EH (cell line): ENCODE measurements at regions not wholly inside any gene's neighbourhood (a gene's known extent, or its start where the extent isn't known, plus 50 kb on each side); places are given as distances from the start of the nearest gene placed in this dataset.
A peak's percentile ranks its signal among the peaks of the same experiment; 100 is the strongest.

Source experiments
- DNase-seq: peaks from one replicate; pipeline ENCODE4 v3.0.0-alpha.2; 2015; ENCODE audit warnings: low read depth

DNA sequence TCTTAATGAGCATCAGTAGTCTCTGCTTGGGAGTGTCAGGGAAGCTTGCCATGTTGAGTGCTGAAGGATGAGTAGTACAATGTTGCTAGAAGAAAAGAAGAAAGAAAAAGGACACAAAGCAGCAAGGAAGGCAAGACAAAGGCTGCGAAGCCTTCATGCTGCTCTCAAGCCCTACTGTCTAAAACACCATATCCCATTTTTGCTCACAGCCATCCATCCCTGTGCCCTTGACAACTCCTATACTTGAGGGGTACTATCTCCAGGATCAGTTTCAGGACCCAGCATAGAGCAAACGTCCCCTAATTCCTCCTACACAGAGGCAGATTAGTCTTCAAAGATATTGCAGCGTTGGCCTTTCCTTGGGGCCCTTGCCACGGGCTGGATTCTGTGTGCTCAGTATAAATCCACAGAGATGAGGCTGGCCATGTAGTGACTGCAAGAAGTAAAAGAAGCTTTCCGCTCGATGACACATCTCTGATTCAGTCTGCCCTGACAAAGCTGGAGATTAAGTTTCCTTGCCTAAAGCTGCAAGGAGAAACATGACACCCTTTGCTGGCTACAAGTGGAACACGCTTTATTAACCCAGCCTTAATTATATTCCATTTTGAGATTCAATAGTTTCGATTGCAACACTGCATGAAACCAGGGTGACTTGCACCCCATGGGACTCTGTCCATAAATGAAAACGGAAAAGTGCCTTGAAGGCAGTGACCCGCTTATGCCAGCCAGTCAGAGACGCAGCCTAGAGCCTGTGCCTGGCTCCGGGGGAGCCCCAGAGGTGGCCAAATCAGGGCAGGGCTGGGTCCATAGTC is 304.6 kb downstream of the ACTL7B start:
- peak; percentile 92 for DNase-seq

DNA sequence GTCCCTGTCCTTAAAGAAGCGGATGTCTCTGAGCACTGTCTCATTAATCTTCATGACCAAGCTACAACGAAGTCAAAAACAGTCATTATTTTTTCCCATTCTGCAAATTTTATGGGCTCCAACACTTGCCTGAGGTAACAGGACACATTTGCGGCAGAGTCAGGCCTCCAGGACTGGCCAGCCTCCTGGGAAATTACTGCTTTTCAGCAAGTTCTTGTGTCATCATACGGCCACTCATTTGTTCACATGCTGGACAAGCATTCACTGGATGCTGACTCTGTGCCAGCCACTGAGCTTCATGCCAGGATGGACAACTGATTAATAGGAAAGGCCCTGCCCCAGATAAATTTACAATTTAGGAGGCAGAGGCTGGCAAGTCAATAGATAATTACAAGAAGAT is 305.7 kb downstream of the ACTL7B start:
- DNase-seq = peak; percentile 41

DNA sequence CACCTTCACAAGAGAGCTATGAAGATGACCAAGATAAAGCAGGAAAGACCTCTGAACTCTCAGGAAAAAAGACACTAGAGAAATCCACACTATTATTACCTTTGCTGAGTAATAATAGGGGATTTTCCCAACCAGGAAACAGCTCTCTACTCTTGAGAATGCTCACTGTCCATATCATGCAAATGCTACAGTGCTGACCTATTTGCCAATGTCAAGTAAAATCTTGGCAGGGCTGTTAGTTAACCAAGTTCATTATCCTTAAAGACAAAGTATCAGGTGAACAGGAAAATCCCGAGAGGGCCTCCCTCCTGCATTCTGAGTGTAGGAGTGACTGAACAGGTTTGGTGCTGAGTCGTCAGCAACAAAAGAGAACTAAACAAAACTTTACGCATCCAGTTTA is 306.6 kb downstream of the ACTL7B start:
- DNase-seq = no peak

DNA sequence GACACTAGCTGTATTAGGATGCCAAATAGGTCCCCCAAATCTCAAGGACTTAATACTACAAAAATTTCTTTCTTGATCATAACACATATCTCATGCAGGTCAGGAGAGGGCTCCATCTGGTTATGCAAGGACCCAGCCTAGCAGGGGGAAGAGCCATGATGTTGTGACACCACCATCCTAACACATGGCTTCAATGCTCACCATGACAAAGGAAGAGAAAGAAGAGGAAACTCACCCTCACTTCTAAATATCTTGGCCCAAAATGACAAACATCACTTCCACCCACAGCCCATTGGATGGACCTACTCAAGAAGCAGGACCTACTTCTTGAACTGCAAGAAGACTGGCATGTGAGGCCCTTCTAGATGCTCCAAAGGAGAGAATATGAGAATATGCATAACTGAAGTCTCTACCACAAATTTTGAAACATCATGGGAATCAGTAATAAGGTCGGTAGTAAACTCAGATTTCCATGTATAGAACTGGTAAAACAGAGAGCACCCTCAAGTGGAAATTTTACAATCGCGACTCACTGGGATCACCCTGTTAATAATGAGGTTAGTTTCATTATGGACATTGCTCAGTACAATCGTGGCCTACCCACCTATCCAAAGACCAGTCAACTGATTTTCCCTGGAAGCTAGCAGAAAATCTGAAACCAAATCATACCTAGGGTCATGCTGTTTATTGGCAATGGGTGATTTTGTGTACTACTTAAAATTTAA is 308.2 kb downstream of the ACTL7B start:
- no peak for DNase-seq

GRCh38 chr9:108546215-108546614 is 309.6 kb downstream of the ACTL7B start:
- DNase-seq = no peak

DNA sequence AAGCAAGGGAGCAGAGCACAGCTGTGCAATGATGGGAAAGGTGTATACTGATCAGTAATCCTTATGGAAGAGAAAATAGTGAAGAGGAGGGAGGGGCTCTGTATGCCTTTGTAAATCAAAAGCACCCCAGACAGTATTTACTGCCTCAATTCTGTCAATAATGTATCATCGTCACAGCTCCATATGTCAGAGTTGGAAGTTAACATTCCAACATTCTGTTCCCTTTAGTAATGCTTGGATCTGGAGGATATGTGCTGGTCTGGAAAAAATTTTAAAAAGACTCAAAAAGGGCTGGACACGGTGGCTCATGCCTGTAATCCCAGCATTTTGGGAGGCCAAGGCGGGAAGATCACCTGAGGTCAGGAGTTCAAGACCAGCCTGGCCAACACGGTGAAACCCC is 310.4 kb downstream of the ACTL7B start:
- peak; percentile 40 for DNase-seq

- peak; percentile 68 for DNase-seq
These were observed 310.9 kb downstream of the ACTL7B start for GRCh38 chr9:108544866-108545265.

- DNase-seq = peak; percentile 57
These were observed 312.5 kb downstream of the ACTL7B start for GRCh38 chr9:108543251-108543778.

DNA sequence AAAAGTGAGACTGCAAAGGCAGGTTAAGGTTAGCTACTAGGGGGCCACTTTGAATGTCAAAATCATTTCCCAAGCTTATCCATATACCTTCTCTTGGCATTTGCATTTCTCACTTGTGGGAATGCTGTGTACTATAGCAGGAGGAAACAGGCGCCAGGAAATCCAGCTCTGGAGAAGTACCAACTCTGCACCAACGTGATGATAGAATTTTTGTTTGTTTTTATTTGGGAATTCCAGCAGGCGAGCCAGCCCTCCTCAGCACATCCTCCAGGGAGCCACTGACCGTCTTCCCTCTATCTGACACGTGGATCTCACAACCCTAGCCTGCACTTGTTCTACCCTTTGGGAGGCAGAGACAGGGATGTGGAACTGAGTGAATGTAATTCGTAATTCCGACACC is 318.0 kb downstream of the ACTL7B start:
- DNase-seq = peak; percentile 55

DNA sequence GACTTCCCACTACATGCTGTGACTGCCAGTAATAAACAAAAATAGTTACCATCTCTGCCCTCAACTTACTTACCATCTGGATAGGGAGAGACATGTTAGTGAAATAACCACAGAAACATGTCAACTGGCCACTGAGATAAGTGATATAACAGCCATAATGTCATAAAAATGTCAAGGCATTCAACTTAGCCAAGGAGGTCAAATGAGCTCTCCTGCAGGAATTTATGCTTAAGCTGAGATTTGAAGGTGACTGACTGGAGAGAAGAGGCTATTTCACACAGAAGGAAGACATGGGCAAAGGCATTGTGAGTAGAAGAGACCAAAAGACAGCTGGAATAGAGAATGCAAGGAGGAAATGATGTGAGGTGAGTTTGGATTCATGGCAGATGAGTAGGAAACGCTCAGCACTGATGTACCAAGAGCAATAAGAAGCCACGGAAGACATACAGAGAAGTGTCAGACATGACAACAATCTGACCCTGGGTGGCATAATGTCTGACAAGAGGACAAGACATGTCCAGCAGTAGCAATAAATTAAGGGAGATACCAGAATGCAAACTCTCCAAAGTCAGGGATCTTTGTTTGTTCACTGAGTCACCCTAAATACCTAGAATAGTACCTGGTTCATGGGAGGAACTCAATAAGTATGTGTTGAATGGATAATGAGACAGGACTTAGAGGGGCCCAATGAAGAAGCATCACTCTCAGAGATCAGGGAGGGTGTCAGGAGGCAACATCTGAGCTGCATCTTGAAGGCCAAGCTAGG is 318.8 kb downstream of the ACTL7B start:
- DNase-seq = peak; percentile 82

GRCh38 chr9:108535526-108535925 is 320.3 kb downstream of the ACTL7B start:
- DNase-seq = peak; percentile 24

GRCh38 chr9:108534741-108535140 is 321.0 kb downstream of the ACTL7B start:
- DNase-seq = peak; percentile 90

DNA sequence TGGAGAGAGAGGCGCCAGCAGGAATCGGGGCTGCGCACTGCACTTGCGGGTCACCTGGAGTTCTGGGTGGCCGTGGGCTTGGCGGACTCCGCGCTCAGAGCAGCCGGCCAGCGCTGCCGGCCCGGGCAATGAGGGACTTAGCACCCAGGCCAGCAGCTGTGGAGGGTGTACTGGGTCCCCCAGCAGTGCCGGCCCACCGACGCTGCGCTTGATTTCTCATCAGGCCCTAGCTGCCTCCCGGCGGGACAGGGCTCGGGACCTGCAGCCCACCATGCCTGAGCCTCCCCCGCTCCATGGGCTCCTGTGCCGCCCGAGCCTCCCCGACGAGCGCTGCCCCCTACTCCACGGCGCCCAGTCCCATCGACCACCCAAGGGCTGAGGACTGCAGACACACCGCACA is 325.6 kb downstream of the ACTL7B start:
- no peak for DNase-seq

- no peak for DNase-seq
These were observed 327.6 kb downstream of the ACTL7B start for GRCh38 chr9:108528231-108528630.

DNA sequence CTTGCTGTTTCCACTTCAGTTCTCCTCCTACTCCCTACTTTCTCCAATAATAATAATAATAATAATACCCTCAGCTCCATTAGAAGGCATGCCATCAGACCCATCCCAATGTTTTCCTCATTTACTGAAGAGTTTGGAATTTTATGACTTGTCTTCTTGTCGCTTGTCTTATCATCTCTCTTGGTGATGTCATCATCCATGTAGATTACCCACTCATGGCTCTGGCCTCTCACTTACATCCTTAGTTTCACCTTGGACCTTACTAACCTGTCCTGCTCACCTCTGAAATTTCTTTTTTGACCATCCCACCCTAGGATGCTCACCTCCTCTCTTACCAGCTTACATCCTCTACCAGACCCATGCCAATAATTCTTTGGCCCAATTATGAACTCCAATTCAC is 329.3 kb downstream of the ACTL7B start:
- DNase-seq = no peak

DNA sequence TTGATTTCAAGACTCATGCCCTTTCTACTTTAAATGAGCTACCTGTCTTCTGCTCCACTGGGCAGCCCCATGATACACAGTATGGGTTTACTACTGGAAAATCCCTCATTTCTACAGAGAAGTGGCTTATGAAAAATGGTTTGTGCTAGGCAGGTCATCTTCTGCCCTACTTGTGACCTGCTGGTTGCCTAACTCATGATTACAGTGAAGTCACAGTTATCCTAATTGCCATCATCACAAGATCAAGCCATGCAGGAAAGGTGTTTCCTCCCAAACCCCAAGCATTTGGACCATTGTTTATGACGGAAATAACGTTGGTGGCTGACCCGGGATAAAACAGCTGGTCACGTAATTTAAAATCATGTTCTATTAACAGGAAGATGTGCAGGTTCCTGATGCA is 330.6 kb downstream of the ACTL7B start:
- no peak for DNase-seq

- peak; percentile 81 for DNase-seq
These were observed 334.7 kb downstream of the ACTL7B start for GRCh38 chr9:108521063-108521590.

GRCh38 chr9:108519437-108519836 is 336.3 kb downstream of the ACTL7B start:
- no peak for DNase-seq

- DNase-seq = no peak
These were observed 338.0 kb downstream of the ACTL7B start for GRCh38 chr9:108517651-108518365.

- no peak for DNase-seq
These were observed 339.4 kb downstream of the ACTL7B start for GRCh38 chr9:108516391-108516790.

DNA sequence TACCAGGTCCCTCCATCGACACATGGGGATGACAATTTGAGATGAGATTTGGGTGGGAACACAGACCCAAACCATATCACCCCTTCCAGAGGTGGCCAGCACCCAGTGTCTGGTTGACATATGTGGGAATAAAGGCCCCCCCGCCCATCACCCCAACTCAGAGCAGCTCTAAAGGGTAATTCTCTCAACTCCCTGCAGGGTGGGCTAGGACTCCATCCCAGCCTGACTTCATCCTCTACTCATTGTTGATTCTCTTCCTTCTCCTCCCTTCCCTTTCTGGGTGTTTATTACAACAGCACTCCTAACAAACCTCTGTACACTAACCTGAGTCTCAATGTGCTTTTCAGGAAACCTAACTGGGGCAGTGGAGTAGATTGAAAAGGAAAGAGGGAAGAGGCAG is 339.9 kb downstream of the ACTL7B start:
- no peak for DNase-seq
